OCI-LY3 (cell line): ENCODE measurements at regions not wholly inside any gene's neighbourhood (a gene's known extent, or its start where the extent isn't known, plus 50 kb on each side); places are given as distances from the start of the nearest gene placed in this dataset.

Experiments
- EZH2phosphoT487 ChIP-seq: fragments of 200-600 bp; shearing (Covaris generic); IDR thresholded peaks from 2 replicates; pipeline ENCODE4 v1.6.1; 2018; ENCODE audit warnings: antibody characterized with exemption, mixed run types, low read depth
- TF ChIP-seq, protein P1 (sequence below): fragments of 200-600, 300-600 bp; sonication (generic); IDR thresholded peaks from 2 replicates; pipeline ENCODE4 v1.5.1; 2014; ENCODE audit warnings: antibody characterized with exemption, low read length, low read depth

GRCh38 chr3:105214590-105214989 is 152.1 kb upstream of the ALCAM start:
- TF ChIP-seq, protein P1, sequence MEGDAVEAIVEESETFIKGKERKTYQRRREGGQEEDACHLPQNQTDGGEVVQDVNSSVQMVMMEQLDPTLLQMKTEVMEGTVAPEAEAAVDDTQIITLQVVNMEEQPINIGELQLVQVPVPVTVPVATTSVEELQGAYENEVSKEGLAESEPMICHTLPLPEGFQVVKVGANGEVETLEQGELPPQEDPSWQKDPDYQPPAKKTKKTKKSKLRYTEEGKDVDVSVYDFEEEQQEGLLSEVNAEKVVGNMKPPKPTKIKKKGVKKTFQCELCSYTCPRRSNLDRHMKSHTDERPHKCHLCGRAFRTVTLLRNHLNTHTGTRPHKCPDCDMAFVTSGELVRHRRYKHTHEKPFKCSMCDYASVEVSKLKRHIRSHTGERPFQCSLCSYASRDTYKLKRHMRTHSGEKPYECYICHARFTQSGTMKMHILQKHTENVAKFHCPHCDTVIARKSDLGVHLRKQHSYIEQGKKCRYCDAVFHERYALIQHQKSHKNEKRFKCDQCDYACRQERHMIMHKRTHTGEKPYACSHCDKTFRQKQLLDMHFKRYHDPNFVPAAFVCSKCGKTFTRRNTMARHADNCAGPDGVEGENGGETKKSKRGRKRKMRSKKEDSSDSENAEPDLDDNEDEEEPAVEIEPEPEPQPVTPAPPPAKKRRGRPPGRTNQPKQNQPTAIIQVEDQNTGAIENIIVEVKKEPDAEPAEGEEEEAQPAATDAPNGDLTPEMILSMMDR = no peak
- TF ChIP-seq EZH2phosphoT487 = no peak
